Adrenal gland (tissue), 9 donors: ENCODE measurements at regions not wholly inside any gene's neighbourhood (a gene's known extent, or its start where the extent isn't known, plus 50 kb on each side); places are given as distances from the start of the nearest gene placed in this dataset.

Source experiments
- DNase-seq, 7 donors: peaks; one replicate each; pipeline ENCODE4 v3.0.0-alpha.2; 2019 to 2020
- H3K27ac ChIP-seq, 5 donors: fragments of 200-600 bp; sonication (generic) in 4 of 5; 1 replicate in 3 of 5; 2 replicates in 2 of 5; pipeline versions ENCODE4 v1.5.1 to v1.8.0; 2016 to 2020; ENCODE audit warnings: mild to moderate bottlenecking in 1 of 5
- H3K27me3 ChIP-seq: fragments of 200-600 bp; 2 replicates; pipeline ENCODE4 v1.8.0; 2021
- H3K36me3 ChIP-seq, 2 donors: fragments of 200-600 bp; replicated peaks in 1 of 2; 1 replicate in 1 of 2; 2 replicates in 1 of 2; pipeline versions ENCODE4 v1.5.1 to v1.8.0; 2018 to 2022
- H3K4me1 ChIP-seq, 2 donors: fragments of 200-600 bp; replicated peaks in 1 of 2; 1 replicate in 1 of 2; 2 replicates in 1 of 2; pipeline versions ENCODE4 v1.5.1 to v1.8.0; 2018 to 2021
- H3K4me3 ChIP-seq, 4 donors: fragments of 200-600 bp; sonication (generic) in 3 of 4; one replicate each; pipeline ENCODE4 v1.5.1; 2016 to 2018
- H3K9me3 ChIP-seq, 3 donors: fragments of 200-600 bp; sonication (generic) in 1 of 3; replicated peaks in 1 of 3; 1 replicate in 2 of 3; 2 replicates in 1 of 3; pipeline versions ENCODE4 v1.5.1 to v1.8.0; 2016 to 2021
- POLR2A ChIP-seq, 2 donors: fragments of 450-650 bp; IDR thresholded peaks; one replicate each; pipeline ENCODE4 v1.6.1; 2017; ENCODE audit warnings: antibody characterized with exemption in 2 of 2, mild to moderate bottlenecking in 2 of 2, moderate library complexity in 1 of 2
- WGBS, 4 donors: extraction: QIAGEN DNeasy Blood & Tissue Kit in 2 of 4; methylation state at CpG; one replicate each; pipeline versions ENCODE4 v1.1.5 to v1.1.7; 2013 to 2017; 5-methylcytosine and 5-hydroxymethylcytosine counted together
- intact Hi-C, 2 donors: fragments of 100-400 bp; cut with DNase I; formaldehyde crosslinking; loops; one replicate each; pipeline versions ENCODE4 v1.14.1 to v1.15.0; 2022 to 2023
- TF ChIP-seq, protein P1 (sequence below), 6 experiments: fragments of 450-650 bp in 4 of 6; fragments of 200-600 bp in 2 of 6; sonication (generic) in 1 of 6; IDR thresholded peaks; 1 replicate in 5 of 6; 2 replicates in 1 of 6; pipeline versions ENCODE4 v1.5.1 to v1.8.0; 2016 to 2021; ENCODE audit warnings: antibody characterized with exemption in 6 of 6, mild to moderate bottlenecking in 2 of 6, moderate library complexity in 1 of 6
- donor health status: healthy with polysubstance abuse.
- donor health status: Bipolar disorder and iron deficiency.
- donor health status: DM: yes; HTN: yes; CAD: no.
- donor health status: DM: no; HTN: no; CAD: no.
- donor health status: DM: no; HTN: no; CAD: no.

DNA sequence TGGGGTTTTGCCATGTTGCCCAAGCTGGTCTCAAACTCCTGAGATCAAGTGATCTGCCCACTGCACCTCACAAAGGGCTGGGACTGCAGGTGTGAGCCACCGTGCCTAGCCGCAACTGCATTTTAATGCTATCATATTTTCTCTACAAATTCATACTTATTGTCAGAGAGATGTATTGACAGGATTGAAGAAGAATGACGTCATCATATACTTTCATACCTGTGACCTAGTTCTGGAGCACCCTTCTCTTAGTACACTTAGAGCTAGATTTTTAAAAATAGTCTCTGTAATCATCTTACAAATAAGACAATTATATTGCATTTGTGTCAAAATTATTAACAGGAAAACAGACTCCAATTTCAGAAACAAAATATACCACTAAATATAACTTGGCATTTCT is 242.8 kb upstream of the PDZRN3 start:
- no peak for DNase-seq
- WGBS, 4 donors: 80 to 88% (median 84%) methylated on average over 3 of the region's 3 CpGs
- Histone ChIP-seq H3K36me3 (no peaks in the 10 kb centered on the region), H3K27ac (no peak overlapping the region), H3K9me3 (no peaks in the 10 kb centered on the region), H3K27me3 (no peaks in the 10 kb centered on the region), H3K4me1 (no peaks in the 10 kb centered on the region), H3K4me3 (no peak overlapping the region)
- TF ChIP-seq, protein P1, sequence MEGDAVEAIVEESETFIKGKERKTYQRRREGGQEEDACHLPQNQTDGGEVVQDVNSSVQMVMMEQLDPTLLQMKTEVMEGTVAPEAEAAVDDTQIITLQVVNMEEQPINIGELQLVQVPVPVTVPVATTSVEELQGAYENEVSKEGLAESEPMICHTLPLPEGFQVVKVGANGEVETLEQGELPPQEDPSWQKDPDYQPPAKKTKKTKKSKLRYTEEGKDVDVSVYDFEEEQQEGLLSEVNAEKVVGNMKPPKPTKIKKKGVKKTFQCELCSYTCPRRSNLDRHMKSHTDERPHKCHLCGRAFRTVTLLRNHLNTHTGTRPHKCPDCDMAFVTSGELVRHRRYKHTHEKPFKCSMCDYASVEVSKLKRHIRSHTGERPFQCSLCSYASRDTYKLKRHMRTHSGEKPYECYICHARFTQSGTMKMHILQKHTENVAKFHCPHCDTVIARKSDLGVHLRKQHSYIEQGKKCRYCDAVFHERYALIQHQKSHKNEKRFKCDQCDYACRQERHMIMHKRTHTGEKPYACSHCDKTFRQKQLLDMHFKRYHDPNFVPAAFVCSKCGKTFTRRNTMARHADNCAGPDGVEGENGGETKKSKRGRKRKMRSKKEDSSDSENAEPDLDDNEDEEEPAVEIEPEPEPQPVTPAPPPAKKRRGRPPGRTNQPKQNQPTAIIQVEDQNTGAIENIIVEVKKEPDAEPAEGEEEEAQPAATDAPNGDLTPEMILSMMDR (IDR thresholded peaks at IDR 0.05): no peak
- TF ChIP-seq POLR2A (IDR thresholded peaks at IDR 0.05): no peak
- intact Hi-C loops: no loop called here

DNA sequence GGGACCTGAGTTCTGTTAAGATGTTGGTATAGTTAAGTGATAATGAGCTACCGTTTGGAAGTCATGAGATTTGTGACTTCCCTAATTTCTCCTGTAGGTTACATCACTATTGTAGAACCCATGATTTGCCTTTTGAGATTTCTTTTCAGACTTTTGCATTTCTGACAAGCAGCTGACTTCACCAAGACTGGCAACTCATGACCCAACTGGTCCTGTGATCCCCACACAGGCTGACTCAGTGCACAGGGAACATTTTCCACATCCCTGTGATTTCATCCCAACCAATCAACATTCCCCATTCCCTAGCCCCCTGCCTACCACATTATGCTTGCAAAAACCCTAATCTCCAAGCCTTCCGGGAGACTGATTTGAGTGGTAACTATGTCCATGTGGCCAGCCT is 242.1 kb upstream of the PDZRN3 start:
- H3K27ac ChIP-seq: no peak overlapping the region
- H3K4me1 ChIP-seq: no peaks in the 10 kb centered on the region
- H3K27me3 ChIP-seq: no peaks in the 10 kb centered on the region
- H3K36me3 ChIP-seq: no peaks in the 10 kb centered on the region
- intact Hi-C loops: no loop called here
- H3K9me3 ChIP-seq: no peaks in the 10 kb centered on the region
- 72 to 93% (median 81%) methylated on average over 2 of the region's 2 CpGs for WGBS, 4 donors
- H3K4me3 ChIP-seq: no peak overlapping the region
- DNase-seq: no peak
- TF ChIP-seq POLR2A (IDR thresholded peaks at IDR 0.05): no peak
- TF ChIP-seq, protein P1 (IDR thresholded peaks at IDR 0.05): no peak

DNA sequence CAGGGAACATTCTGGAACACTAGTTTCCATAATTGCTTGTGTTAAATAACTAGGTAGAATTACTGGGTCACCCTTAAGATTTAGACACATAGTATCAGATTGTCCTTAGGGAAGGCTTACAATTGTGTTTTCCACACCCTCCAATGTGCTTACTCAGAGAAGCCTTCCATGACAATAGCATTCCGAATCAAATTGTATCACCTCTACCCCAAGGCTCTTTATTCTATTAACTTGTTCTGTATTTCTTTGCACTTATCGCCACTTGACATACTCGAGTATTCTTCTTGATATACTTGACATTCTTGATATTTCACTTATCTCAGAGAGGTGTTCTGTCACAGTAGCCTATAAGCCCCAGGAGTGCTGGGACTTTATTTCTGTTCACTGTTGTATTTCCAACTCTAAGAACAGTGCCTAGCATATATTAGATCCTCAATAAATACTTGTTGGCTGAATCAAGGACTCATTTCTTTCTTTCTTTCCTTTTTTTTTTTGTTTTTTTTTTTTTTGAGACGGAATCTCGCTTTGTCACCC is 238.9 kb upstream of the PDZRN3 start:
- H3K27me3 ChIP-seq: no peaks in the 10 kb centered on the region
- H3K4me3 ChIP-seq: no peak overlapping the region
- H3K4me1 ChIP-seq: no peaks in the 10 kb centered on the region
- WGBS, 4 donors: 90 to 93% (median 92%) methylated on average over 5 of the region's 5 CpGs
- H3K36me3 ChIP-seq: no peaks in the 10 kb centered on the region
- no peak for DNase-seq
- H3K27ac ChIP-seq: no peak overlapping the region
- TF ChIP-seq, protein P1 (IDR thresholded peaks at IDR 0.05): no peak
- TF ChIP-seq POLR2A (IDR thresholded peaks at IDR 0.05): no peak
- intact Hi-C loops: no loop called here
- H3K9me3 ChIP-seq: no peaks in the 10 kb centered on the region

DNA sequence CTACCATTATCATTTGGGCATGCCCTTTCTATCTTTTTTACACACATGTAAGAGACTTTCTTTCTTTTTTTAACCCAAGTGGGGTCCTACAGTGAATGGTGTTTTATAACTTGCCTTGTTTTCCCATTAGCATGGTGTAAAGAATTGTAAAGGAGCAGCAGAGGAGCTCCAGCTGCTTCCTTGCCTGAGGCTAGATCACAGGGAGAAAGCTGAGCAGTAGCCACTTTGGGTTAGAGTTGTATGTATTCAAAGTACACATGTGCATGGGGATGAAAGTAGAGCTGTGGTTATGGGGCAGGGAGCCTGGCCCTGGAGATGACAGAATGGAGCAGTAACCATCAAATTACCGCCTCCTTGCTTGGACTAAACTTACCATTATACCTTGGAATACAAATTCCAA is 231.1 kb upstream of the PDZRN3 start:
- Histone ChIP-seq H3K4me1 (no peaks in the 10 kb centered on the region), H3K36me3 (no peaks in the 10 kb centered on the region), H3K27ac (no peak overlapping the region), H3K9me3 (no peaks in the 10 kb centered on the region), H3K4me3 (no peak overlapping the region), H3K27me3 (no peaks in the 10 kb centered on the region)
- TF ChIP-seq, protein P1 (IDR thresholded peaks at IDR 0.05): no peak
- TF ChIP-seq POLR2A (IDR thresholded peaks at IDR 0.05): no peak
- intact Hi-C loops: no loop called here
- WGBS, 4 donors: 88 to 100% (median 92%) methylated on average over 1 of the region's 1 CpG
- DNase-seq: no peak
